ENCODE measurements at regions not wholly inside any gene's neighbourhood (a gene's known extent, or its start where the extent isn't known, plus 50 kb on each side); places are given as distances from the start of the nearest gene placed in this dataset.

DNA sequence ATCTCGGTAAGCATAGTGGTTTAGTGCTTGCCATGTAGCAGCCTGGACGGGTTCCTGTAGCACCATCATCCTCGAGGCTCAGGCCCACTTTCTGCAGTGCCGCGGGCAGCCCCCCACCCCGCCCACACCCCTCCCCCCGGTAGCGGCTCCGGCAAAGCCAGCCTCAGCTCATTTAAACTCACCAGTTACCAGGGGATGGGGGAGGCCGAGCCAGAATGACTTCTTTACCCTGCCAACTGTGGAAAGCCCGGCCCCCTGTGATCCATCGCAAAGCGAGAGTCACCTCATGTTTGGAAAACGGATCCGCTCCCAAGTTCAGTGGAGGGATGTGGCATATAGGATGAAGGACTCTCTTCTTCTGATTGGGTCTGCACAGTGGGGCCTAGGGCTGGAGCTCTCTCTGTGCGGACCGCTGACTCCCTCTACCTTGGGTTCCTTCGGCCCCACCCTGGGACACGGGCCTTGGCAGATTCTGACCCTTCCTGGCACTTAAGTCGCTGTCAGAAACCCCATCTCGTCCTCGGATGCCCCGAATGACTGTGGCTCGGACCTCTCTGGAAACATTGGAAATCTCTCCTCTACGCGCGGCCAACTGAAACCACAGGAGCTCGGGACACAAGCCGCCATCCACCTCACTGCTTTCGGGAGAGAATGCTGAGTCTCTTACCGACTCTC lies 337.8 kb upstream of the DEFB115 start (continued):
- TF ChIP-seq SMC3 (IDR thresholded peaks at IDR 0.05; ENCODE audit: borderline replicate concordance, low read length) (no peak), SPI1 (IDR thresholded peaks at IDR 0.05; ENCODE audit: borderline replicate concordance, insufficient read depth, low read depth, low read length) (no peak), CHD1 (IDR thresholded peaks at IDR 0.05; ENCODE audit: low read depth, low read length) (no peak), BCLAF1 (IDR thresholded peaks at IDR 0.05) (no peak), NFYA (IDR thresholded peaks at IDR 0.05; ENCODE audit: borderline replicate concordance, low read depth, low read length) (no peak)

DNA sequence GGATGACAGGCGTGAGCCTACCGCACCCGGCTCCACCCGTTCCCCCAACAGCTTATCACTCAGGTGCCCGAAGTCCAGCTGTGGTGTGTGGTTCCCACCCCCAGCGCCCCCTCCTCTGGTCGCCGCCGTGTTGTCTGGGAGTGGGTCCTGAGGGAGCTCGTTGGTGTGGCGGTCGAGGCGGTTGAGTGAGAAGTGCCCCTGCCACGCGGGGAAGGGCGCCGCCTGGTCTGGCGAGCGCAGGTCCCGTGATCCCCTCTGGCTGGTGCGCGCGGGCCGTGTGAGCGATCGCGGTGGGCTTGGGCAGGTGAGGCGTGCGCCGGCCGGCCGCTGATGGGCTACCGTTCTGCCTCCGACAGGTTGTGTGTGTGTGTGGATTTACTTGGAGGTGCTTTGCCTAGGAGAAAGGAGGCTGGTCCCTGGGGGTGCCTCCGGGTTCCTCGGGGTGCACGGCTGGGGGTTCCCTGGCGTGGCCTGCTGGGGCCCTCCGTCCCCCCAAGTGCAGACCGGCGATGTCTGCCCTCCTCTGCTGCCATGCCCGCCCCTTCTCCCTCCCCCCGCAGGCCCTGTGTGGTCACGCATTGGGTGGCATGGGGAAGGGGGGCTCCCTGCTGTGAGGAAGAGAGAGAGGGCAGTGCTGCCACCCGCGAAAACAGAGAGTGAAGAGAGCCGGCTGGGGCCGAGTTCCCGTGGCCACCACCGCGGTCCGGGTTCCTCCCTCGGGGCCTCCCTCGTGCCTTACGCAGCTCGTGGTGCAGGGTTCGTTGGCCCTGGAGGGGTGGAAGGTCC lies 336.0 kb upstream of the DEFB115 start:
- no peaks in the 10 kb centered on the region for H3K4me1 ChIP-seq (ENCODE audit: control insufficient read depth, insufficient read depth, low read length)
- 76% methylated on average over 38 of the region's 57 CpGs for WGBS (ENCODE audit: insufficient coverage, insufficient replicate concordance, low lambda C conversion rate, missing lambda C conversion rate)
- H3K79me2 ChIP-seq (ENCODE audit: control insufficient read depth, insufficient read depth, low read length) = no peaks in the 10 kb centered on the region
- no peaks in the 10 kb centered on the region; the same call in 2 of the 3 replicates for H3K9me3 ChIP-seq (replicated peaks; ENCODE audit: control insufficient read depth, insufficient read depth, low read length)
- DNase-seq (ENCODE audit: low read depth, low spot score) (no peak), ATAC-seq (no peak), FAIRE-seq (no peak)
- BruUV-seq (replicated peaks) = no TSS peak
- H3K4me3 ChIP-seq = no peak overlapping the region
- POLR2A ChIA-PET = no interaction called here
- RAD21 ChIA-PET (ENCODE audit: unreplicated experiment) = no interaction called here
- no peak overlapping the region for H3K4me2 ChIP-seq (ENCODE audit: control insufficient read depth, insufficient read depth)
- H3K9ac ChIP-seq (ENCODE audit: control insufficient read depth, insufficient read depth, low read length) = no peak overlapping the region
- SMC1A ChIA-PET (ENCODE audit: uncharacterized antibody, unreplicated experiment) = no interaction called here
- no peak overlapping the region for H3K27ac ChIP-seq (ENCODE audit: control insufficient read depth, insufficient read depth)
- H4K20me1 ChIP-seq (ENCODE audit: control insufficient read depth, insufficient read depth) = no peaks in the 10 kb centered on the region
- H3K36me3 ChIP-seq (ENCODE audit: control insufficient read depth in 2 of 2, insufficient read depth in 2 of 2, low read length in 1 of 2) = no peaks in the 10 kb centered on the region
- intact Hi-C loops (cut with micrococcal nuclease; ENCODE audit: unreplicated experiment) (no loop called here), in situ Hi-C loops (cut with MboI) (no loop called here)
- no peaks in the 10 kb centered on the region for H3K27me3 ChIP-seq (replicated peaks in 1 of 2; ENCODE audit: control insufficient read depth in 2 of 2, insufficient read depth in 2 of 2, low read length in 1 of 2)
- CTCF ChIA-PET = no interaction called here
- no peak overlapping the region for H2AFZ ChIP-seq (ENCODE audit: control insufficient read depth, low read depth, low read length)
- TF ChIP-seq FOS (IDR thresholded peaks at IDR 0.05; ENCODE audit: borderline replicate concordance, extremely low read depth, insufficient read length) (no peak), MYB (IDR thresholded peaks at IDR 0.05; ENCODE audit: borderline replicate concordance, low read depth, low read length) (no peak), ESRRA (IDR thresholded peaks at IDR 0.05; ENCODE audit: low read length) (no peak), NKRF (conservative IDR thresholded peaks at IDR 0.05) (no peak), KAT2A (conservative IDR thresholded peaks at IDR 0.05; ENCODE audit: control insufficient read depth, low read depth, low read length) (no peak), ZBTB4 (CRISPR knock-in tag; IDR thresholded peaks at IDR 0.05) (no peak), POLR2A (IDR thresholded peaks at IDR 0.05; ENCODE audit: low read depth, low read length) (no peak), PAX5 (IDR thresholded peaks at IDR 0.05; ENCODE audit: borderline replicate concordance, low read depth, low read length) (no peak), MEF2A (IDR thresholded peaks at IDR 0.05; ENCODE audit: insufficient read depth, low read depth, low read length) (no peak)

All from GM12878 (cell line).